Endodermal cell (in vitro differentiated cells): ENCODE measurements at regions not wholly inside any gene's neighbourhood (a gene's known extent, or its start where the extent isn't known, plus 50 kb on each side); places are given as distances from the start of the nearest gene placed in this dataset.

Source experiments
- DNase-seq: peaks from one replicate; pipeline ENCODE4 v3.0.0-alpha.2; 2017
- H3K27ac ChIP-seq: 2 replicates; pipeline ENCODE4 v1.5.1; 2013; ENCODE audit warnings: mild to moderate bottlenecking, low read depth, low read length, moderate library complexity
- H3K27me3 ChIP-seq: 2 replicates; pipeline ENCODE4 v1.6.1; 2013; ENCODE audit warnings: mild to moderate bottlenecking, low read length, moderate library complexity; ENCODE audit not compliant: insufficient read depth, control insufficient read depth, poor library complexity, severe bottlenecking
- H3K36me3 ChIP-seq: 2 replicates; pipeline ENCODE4 v1.7.0; 2013; ENCODE audit warnings: mild to moderate bottlenecking, low read length, moderate library complexity; ENCODE audit not compliant: control insufficient read depth, insufficient read depth
- H3K4me1 ChIP-seq: one replicate; pipeline ENCODE4 v1.7.0; 2013; ENCODE audit warnings: low read length; ENCODE audit not compliant: control insufficient read depth, insufficient read depth
- H3K4me3 ChIP-seq: 2 replicates; pipeline ENCODE4 v1.5.1; 2013; ENCODE audit warnings: mild to moderate bottlenecking, low read length, moderate library complexity
- H3K9ac ChIP-seq: 2 replicates; pipeline ENCODE4 v1.6.1; 2013; ENCODE audit warnings: mild to moderate bottlenecking, low read length, moderate library complexity; ENCODE audit not compliant: poor library complexity, severe bottlenecking; ENCODE audit errors: extremely low read depth
- H3K9me3 ChIP-seq: 2 replicates; pipeline ENCODE4 v1.6.1; 2013; ENCODE audit warnings: mild to moderate bottlenecking, low read length, moderate library complexity; ENCODE audit not compliant: control insufficient read depth
- H3K27ac Mint-ChIP-seq: 2 replicates; pipeline ENCODE4 v1.8.0; 2020; ENCODE audit warnings: mixed read lengths
- H3K27me3 Mint-ChIP-seq: 2 replicates; pipeline ENCODE4 v1.8.0; 2021; ENCODE audit warnings: mild to moderate bottlenecking, mixed read lengths; ENCODE audit not compliant: insufficient read depth
- H3K36me3 Mint-ChIP-seq: 2 replicates; pipeline ENCODE4 v1.8.0; 2020; ENCODE audit warnings: low read depth, mixed read lengths
- H3K4me1 Mint-ChIP-seq: 2 replicates; pipeline ENCODE4 v1.8.0; 2020; ENCODE audit warnings: mixed read lengths
- H3K4me3 Mint-ChIP-seq: 2 replicates; pipeline ENCODE4 v1.8.0; 2020; ENCODE audit warnings: mild to moderate bottlenecking, moderate library complexity, mixed read lengths
- H3K9me3 Mint-ChIP-seq: 2 replicates; pipeline ENCODE4 v1.8.0; 2020; ENCODE audit warnings: mild to moderate bottlenecking, mixed read lengths
- CTCF ChIP-seq: fragments of 200-600 bp; sonication (generic); conservative IDR thresholded peaks from 2 replicates; pipeline ENCODE4 v1.5.0; 2021; ENCODE audit warnings: antibody characterized with exemption, mild to moderate bottlenecking
- WGBS, 2 experiments: methylation state at CpG; one replicate each; pipeline versions ENCODE4 v1.1.5 to v1.1.7; 2013; ENCODE audit warnings: missing lambda C conversion rate in 2 of 2, mixed read lengths in 1 of 2; ENCODE audit not compliant: insufficient coverage in 1 of 2, insufficient read length in 1 of 2; 5-methylcytosine and 5-hydroxymethylcytosine counted together

GRCh38 chr5:143642791-143643190, 169.2 kb upstream of the HMHB1 start:
- no peaks in the 10 kb centered on the region for H3K27me3 ChIP-seq
- H3K4me3 ChIP-seq, result no peak overlapping the region
- H3K36me3 ChIP-seq, result no peaks in the 10 kb centered on the region
- H3K27me3 Mint-ChIP-seq, result no peaks in the 10 kb centered on the region
- H3K9me3 Mint-ChIP-seq, result no peaks in the 10 kb centered on the region
- no peaks in the 10 kb centered on the region for H3K4me1 Mint-ChIP-seq
- H3K4me3 Mint-ChIP-seq, result no peak overlapping the region
- no peaks in the 10 kb centered on the region for H3K9me3 ChIP-seq
- DNase-seq, result no peak
- no peak overlapping the region for H3K27ac ChIP-seq
- no peak overlapping the region for H3K9ac ChIP-seq
- no peak overlapping the region for H3K27ac Mint-ChIP-seq
- no peaks in the 10 kb centered on the region for H3K36me3 Mint-ChIP-seq
- no peaks in the 10 kb centered on the region for H3K4me1 ChIP-seq
- no peak for TF ChIP-seq CTCF

DNA sequence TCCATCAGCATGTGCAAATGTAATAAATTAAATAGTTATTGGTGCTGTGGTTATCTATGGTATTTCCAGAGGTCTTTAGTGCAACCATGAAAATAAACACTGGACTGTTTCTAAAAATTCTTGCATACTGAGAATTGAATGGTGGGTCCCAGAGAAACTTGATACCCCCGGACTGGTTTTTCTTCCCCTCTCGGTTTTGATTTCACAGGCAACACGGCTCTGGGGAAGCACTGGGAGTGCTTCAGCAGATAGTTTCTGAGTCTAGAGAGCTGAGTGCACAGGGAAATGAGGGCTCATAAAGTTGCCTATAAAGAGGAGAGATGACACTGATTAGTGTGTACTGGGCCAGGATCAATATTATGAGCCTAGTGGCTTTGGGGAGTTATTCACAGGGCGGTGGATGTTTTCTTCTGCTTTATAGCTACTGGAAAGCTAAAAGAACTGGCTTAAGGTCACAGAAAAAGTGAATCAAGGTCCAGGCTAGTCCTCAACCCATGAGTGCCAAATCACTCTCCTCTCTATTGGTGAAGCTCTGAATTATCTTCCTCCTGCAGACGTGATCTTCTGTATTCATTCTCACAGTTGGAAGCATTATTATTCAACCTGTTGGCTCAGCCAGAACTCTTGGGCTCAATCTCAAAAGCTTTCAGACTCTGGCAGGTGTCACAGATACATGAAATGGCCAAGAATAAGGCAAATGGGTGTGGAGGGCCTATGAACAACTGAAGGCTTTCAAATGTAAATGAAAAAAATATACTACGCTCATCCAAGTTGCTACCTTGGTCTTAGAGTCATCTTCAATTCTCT, 170.2 kb upstream of the HMHB1 start:
- 86% methylated on average over 6 of the region's 6 CpGs for WGBS, 2 experiments
- Mint-ChIP-seq H3K4me1 (peaks cover 3% of the 10 kb centered on the region), H3K27ac (no peak overlapping the region), H3K36me3 (no peaks in the 10 kb centered on the region), H3K4me3 (no peak overlapping the region), H3K9me3 (no peaks in the 10 kb centered on the region), H3K27me3 (no peaks in the 10 kb centered on the region)
- Histone ChIP-seq H3K9me3 (no peaks in the 10 kb centered on the region), H3K27ac (no peak overlapping the region), H3K4me3 (no peak overlapping the region), H3K9ac (no peak overlapping the region), H3K27me3 (no peaks in the 10 kb centered on the region), H3K4me1 (no peaks in the 10 kb centered on the region), H3K36me3 (no peaks in the 10 kb centered on the region)
- no peak for DNase-seq
- no peak for TF ChIP-seq CTCF

- no peaks in the 10 kb centered on the region for H3K4me1 ChIP-seq
- no peak for TF ChIP-seq CTCF
- Mint-ChIP-seq H3K4me3 (no peak overlapping the region), H3K9me3 (no peaks in the 10 kb centered on the region), H3K4me1 (peaks cover 17% of the 10 kb centered on the region), H3K36me3 (no peaks in the 10 kb centered on the region), H3K27ac (no peak overlapping the region), H3K27me3 (no peaks in the 10 kb centered on the region)
- DNase-seq, result no peak
- WGBS, 2 experiments, result 79 to 93% methylated on average over 2 to 4 of the region's 4 CpGs
- no peaks in the 10 kb centered on the region for H3K36me3 ChIP-seq
- no peaks in the 10 kb centered on the region for H3K9me3 ChIP-seq
- no peaks in the 10 kb centered on the region for H3K27me3 ChIP-seq
- no peak overlapping the region for H3K4me3 ChIP-seq
- no peak overlapping the region for H3K9ac ChIP-seq
- no peak overlapping the region for H3K27ac ChIP-seq
Measured at GRCh38 chr5:143638654-143639053, 173.3 kb upstream of the HMHB1 start.
